ENCODE measurements at regions not wholly inside any gene's neighbourhood (a gene's known extent, or its start where the extent isn't known, plus 50 kb on each side); places are given as distances from the start of the nearest gene placed in this dataset.

GRCh38 chr16:16882766-16883165, 503.8 kb downstream of the NPIPA7 start (continued):
- TF ChIP-seq ZBTB33 (IDR thresholded peaks at IDR 0.05): no peak

- 73% methylated on average over 1 of the region's 1 CpG for WGBS
- no peak overlapping the region for H3K27ac ChIP-seq (ENCODE audit: low read depth in 1 of 2, low read length in 2 of 2)
- H3K9me3 ChIP-seq (ENCODE audit: control insufficient read depth in 4 of 4, low read length in 3 of 4): no peaks in the 10 kb centered on the region
- H3K36me3 ChIP-seq (ENCODE audit: control insufficient read depth in 4 of 4, insufficient read depth in 3 of 4, low read depth in 1 of 4, low read length in 3 of 4): no peaks in the 10 kb centered on the region
- peaks cover 0 to 7% (median 1%) of the 10 kb centered on the region in 4 donors for H3K27me3 ChIP-seq (ENCODE audit: control insufficient read depth in 4 of 4, insufficient read depth in 4 of 4, low read length in 3 of 4)
- no peak overlapping the region for H3K4me3 ChIP-seq (ENCODE audit: low read depth in 1 of 3, low read length in 3 of 3)
- TF ChIP-seq ATF3 (IDR thresholded peaks at IDR 0.05): no peak
- TF ChIP-seq FOXA2 (IDR thresholded peaks at IDR 0.05): no peak
- no peak for TF ChIP-seq RXRA (IDR thresholded peaks at IDR 0.05)
- TF ChIP-seq RAD21 (IDR thresholded peaks at IDR 0.05): no peak
- no peak for TF ChIP-seq REST (IDR thresholded peaks at IDR 0.05)
- no peak for TF ChIP-seq SP1 (IDR thresholded peaks at IDR 0.05)
- no peak for TF ChIP-seq HNF4A (conservative IDR thresholded peaks at IDR 0.05)
- TF ChIP-seq JUND (IDR thresholded peaks at IDR 0.05): no peak
- no peak for TF ChIP-seq YY1 (IDR thresholded peaks at IDR 0.05)
- no peak for TF ChIP-seq TAF1 (conservative IDR thresholded peaks at IDR 0.05)
- no peak for TF ChIP-seq EGR1 (IDR thresholded peaks at IDR 0.05; ENCODE audit: low read depth in 2 of 2)
- TF ChIP-seq HNF4G (IDR thresholded peaks at IDR 0.05): no peak
- TF ChIP-seq MAX (IDR thresholded peaks at IDR 0.05): no peak
- TF ChIP-seq GABPA (IDR thresholded peaks at IDR 0.05 in 1 of 2, conservative IDR thresholded peaks at IDR 0.05 in 1 of 2): no peak
- no peak for TF ChIP-seq CTCF (IDR thresholded peaks at IDR 0.05; ENCODE audit: low read depth, low read length, missing input control)
- no peaks in the 10 kb centered on the region for H3K4me1 ChIP-seq (ENCODE audit: control insufficient read depth in 4 of 4, insufficient read depth in 4 of 4, low read length in 3 of 4)
- no peak for DNase-seq (ENCODE audit: low spot score)
- H3K9ac ChIP-seq (ENCODE audit: low read depth in 1 of 2, low read length in 2 of 2): no peak overlapping the region
Measured at GRCh38 chr16:16884451-16884850, 505.5 kb downstream of the NPIPA7 start.

All from liver (tissue), 8 donors.